DND-41 (cell line): ENCODE measurements at regions not wholly inside any gene's neighbourhood (a gene's known extent, or its start where the extent isn't known, plus 50 kb on each side); places are given as distances from the start of the nearest gene placed in this dataset.

Source experiments
- ATAC-seq: fragments of 200-7000 bp; cut with Tn5 transposase; 3 replicates; pipeline ENCODE4 v1.9.1; 2021; ENCODE audit warnings: low read depth; ENCODE audit not compliant: insufficient read depth
- DNase-seq: peaks from one replicate; pipeline ENCODE4 v3.0.0-alpha.2; 2020
- H2AFZ ChIP-seq: 2 replicates; pipeline ENCODE4 v1.6.0; 2012; ENCODE audit warnings: low read depth, low read length
- H3K27ac ChIP-seq: 2 replicates; pipeline ENCODE4 v1.5.1; 2012; ENCODE audit warnings: low read length, inconsistent platforms
- H3K27me3 ChIP-seq: fragments of 200-600 bp; sonication (generic); 2 replicates; pipeline ENCODE4 v1.6.0; 2012; ENCODE audit warnings: low read length, mild to moderate bottlenecking, inconsistent platforms; ENCODE audit not compliant: insufficient read depth, poor library complexity
- H3K36me3 ChIP-seq: 2 replicates; pipeline ENCODE4 v1.5.1; 2012; ENCODE audit warnings: low read length, inconsistent platforms; ENCODE audit not compliant: insufficient read depth
- H3K4me1 ChIP-seq: 2 replicates; pipeline ENCODE4 v1.5.1; 2012; ENCODE audit warnings: mild to moderate bottlenecking, low read length; ENCODE audit not compliant: insufficient read depth
- H3K4me2 ChIP-seq: 2 replicates; pipeline ENCODE4 v1.6.0; 2012; ENCODE audit warnings: mild to moderate bottlenecking, moderate library complexity, low read length, inconsistent platforms; ENCODE audit not compliant: insufficient read depth
- H3K4me3 ChIP-seq, 2 experiments: fragments of 200-600 bp in 1 of 2; shearing (Covaris generic) in 1 of 2; 2 replicates each; pipeline ENCODE4 v1.5.1; 2012 to 2016; ENCODE audit warnings: inconsistent platforms in 2 of 2, low read length in 2 of 2, mild to moderate bottlenecking in 2 of 2, low read depth in 1 of 2, moderate library complexity in 1 of 2
- H3K79me2 ChIP-seq: 2 replicates; pipeline ENCODE4 v1.6.0; 2012; ENCODE audit warnings: low read length, inconsistent platforms; ENCODE audit not compliant: insufficient read depth
- H3K9ac ChIP-seq: 2 replicates; pipeline ENCODE4 v1.6.0; 2012; ENCODE audit warnings: low read depth, mild to moderate bottlenecking, inconsistent platforms, low read length, moderate library complexity
- H3K9me3 ChIP-seq: 2 replicates; pipeline ENCODE4 v1.5.1; 2012; ENCODE audit warnings: low read length, moderate library complexity, mild to moderate bottlenecking, inconsistent platforms; ENCODE audit not compliant: insufficient read depth, severe bottlenecking
- H4K20me1 ChIP-seq: 2 replicates; pipeline ENCODE4 v1.6.0; 2012; ENCODE audit warnings: low read length; ENCODE audit not compliant: insufficient read depth
- EZH2 ChIP-seq: IDR thresholded peaks from 3 replicates; pipeline ENCODE4 v1.6.1; 2012; ENCODE audit warnings: borderline replicate concordance, low read depth, mild to moderate bottlenecking, moderate library complexity, low read length, inconsistent platforms; ENCODE audit not compliant: severe bottlenecking
- TF ChIP-seq, protein P1 (sequence below): IDR thresholded peaks from 2 replicates; pipeline ENCODE4 v1.5.1; 2012; ENCODE audit warnings: borderline replicate concordance, low read length, moderate library complexity, mild to moderate bottlenecking; ENCODE audit not compliant: poor library complexity, severe bottlenecking; ENCODE audit errors: extremely low read depth

DNA sequence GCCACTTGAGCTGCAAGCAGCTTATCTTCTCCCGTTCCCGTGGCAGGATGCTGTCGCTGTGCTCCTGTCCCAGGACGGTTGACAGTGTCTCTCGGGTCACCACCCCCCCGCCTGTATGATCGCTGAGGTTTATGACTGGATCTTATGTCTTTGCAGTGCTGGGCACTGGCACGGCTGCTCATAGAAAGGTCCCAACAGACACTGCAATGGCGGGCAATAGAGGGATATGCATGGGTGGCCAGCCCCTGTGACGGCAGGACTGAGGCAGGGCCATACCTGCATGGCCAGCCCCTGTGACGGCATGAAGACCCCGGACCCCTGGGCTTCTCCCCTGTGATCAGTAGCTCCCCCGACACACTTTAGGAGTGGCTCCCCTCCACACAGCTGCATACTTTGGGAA, 307.2 kb downstream of the TEX29 start:
- H3K4me1 ChIP-seq: no peaks in the 10 kb centered on the region
- H3K27me3 ChIP-seq: peaks cover 12% of the 10 kb centered on the region
- ATAC-seq (no peak), DNase-seq (no peak)
- no peak overlapping the region for H3K27ac ChIP-seq
- TF ChIP-seq, protein P1, sequence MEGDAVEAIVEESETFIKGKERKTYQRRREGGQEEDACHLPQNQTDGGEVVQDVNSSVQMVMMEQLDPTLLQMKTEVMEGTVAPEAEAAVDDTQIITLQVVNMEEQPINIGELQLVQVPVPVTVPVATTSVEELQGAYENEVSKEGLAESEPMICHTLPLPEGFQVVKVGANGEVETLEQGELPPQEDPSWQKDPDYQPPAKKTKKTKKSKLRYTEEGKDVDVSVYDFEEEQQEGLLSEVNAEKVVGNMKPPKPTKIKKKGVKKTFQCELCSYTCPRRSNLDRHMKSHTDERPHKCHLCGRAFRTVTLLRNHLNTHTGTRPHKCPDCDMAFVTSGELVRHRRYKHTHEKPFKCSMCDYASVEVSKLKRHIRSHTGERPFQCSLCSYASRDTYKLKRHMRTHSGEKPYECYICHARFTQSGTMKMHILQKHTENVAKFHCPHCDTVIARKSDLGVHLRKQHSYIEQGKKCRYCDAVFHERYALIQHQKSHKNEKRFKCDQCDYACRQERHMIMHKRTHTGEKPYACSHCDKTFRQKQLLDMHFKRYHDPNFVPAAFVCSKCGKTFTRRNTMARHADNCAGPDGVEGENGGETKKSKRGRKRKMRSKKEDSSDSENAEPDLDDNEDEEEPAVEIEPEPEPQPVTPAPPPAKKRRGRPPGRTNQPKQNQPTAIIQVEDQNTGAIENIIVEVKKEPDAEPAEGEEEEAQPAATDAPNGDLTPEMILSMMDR: no peak
- TF ChIP-seq EZH2: no peak
- no peak overlapping the region for H3K4me3 ChIP-seq
- H2AFZ ChIP-seq: no peak overlapping the region
- H3K36me3 ChIP-seq: no peaks in the 10 kb centered on the region
- H3K79me2 ChIP-seq: no peaks in the 10 kb centered on the region
- no peaks in the 10 kb centered on the region for H3K9me3 ChIP-seq
- no peak overlapping the region for H3K4me2 ChIP-seq
- H4K20me1 ChIP-seq: no peaks in the 10 kb centered on the region
- H3K9ac ChIP-seq: no peak overlapping the region

DNA sequence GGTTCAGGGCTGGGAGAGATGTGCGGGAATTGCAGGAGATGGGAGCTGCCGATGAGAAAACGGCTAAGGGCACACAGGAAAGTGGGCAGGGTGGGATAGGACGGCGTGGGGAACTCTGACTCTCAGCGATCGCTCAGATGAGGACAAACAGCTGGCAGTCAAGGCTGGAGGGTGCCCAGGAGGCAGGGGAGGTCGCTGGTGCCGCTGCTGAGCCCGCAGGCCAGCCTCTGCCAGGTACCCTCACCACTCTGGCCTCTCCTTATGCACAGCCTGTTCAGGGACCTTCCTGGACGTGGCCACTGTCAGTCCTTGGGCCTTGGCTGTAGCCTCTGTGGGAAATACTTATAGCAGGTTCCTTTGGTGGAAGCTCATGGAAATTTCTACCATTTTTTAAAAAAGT, 308.6 kb downstream of the TEX29 start:
- H3K4me2 ChIP-seq: no peak overlapping the region
- TF ChIP-seq, protein P1: no peak
- no peak for TF ChIP-seq EZH2

DNA sequence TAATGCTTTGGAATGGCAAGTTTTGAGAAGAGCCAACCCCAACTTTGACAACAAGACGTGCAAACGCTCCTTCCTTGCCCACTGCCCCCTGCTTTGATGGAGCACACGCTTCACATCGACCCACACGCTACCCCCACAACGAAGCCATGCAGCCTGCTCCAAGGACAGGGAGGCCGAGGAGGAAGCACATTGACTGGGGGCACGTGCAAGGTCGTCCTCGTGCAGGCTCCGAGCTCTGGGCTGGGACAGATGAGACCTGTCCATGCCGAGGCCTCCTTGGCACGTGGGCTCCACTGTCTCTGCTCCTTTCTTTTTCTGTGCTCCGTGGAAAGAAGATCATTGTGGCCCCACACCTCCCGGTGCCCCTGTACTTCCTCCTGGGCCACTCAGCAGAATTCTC, 309.0 kb downstream of the TEX29 start:
- Histone ChIP-seq H3K79me2 (no peaks in the 10 kb centered on the region), H3K36me3 (no peaks in the 10 kb centered on the region), H3K4me2 (no peak overlapping the region), H3K27me3 (peaks cover 14% of the 10 kb centered on the region), H4K20me1 (no peaks in the 10 kb centered on the region), H3K4me3 (no peak overlapping the region), H3K9me3 (no peaks in the 10 kb centered on the region), H3K27ac (no peak overlapping the region), H3K9ac (no peak overlapping the region), H2AFZ (no peak overlapping the region), H3K4me1 (no peaks in the 10 kb centered on the region)
- TF ChIP-seq, protein P1: no peak
- no peak for TF ChIP-seq EZH2
- no peak for ATAC-seq
- DNase-seq: no peak

More for the DNA sequence above, 308.6 kb downstream of the TEX29 start:
- Histone ChIP-seq H3K9me3 (no peaks in the 10 kb centered on the region), H3K36me3 (no peaks in the 10 kb centered on the region), H3K4me3 (no peak overlapping the region), H2AFZ (no peak overlapping the region), H3K27me3 (peaks cover 14% of the 10 kb centered on the region), H3K9ac (no peak overlapping the region), H3K27ac (no peak overlapping the region), H3K79me2 (no peaks in the 10 kb centered on the region), H4K20me1 (no peaks in the 10 kb centered on the region), H3K4me1 (no peaks in the 10 kb centered on the region)
- DNase-seq: no peak
- no peak for ATAC-seq

DNA sequence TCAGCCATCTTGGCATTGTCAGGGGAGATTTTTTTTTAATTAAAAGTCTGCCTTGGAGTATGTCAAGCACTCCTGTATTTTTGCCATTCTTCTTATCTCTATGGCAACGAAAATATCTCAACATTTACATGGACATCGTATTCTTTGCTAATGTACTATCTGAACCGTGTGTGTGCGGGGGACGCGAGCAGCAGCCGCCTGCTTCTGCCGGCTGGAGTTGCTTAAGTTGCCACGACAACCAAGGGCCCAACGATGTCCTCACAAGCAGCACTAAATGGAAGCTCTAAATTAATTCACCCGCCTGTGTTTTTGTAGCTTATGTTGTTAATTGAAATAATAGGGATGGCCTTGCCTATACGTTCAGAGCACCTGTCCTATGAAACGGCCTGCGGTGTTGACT, 309.5 kb downstream of the TEX29 start:
- Histone ChIP-seq H2AFZ (no peak overlapping the region), H3K27ac (no peak overlapping the region), H3K9ac (no peak overlapping the region), H3K27me3 (peaks cover 12% of the 10 kb centered on the region), H3K4me3 (no peak overlapping the region), H3K4me1 (no peaks in the 10 kb centered on the region), H3K9me3 (no peaks in the 10 kb centered on the region), H3K4me2 (no peak overlapping the region), H4K20me1 (no peaks in the 10 kb centered on the region), H3K36me3 (no peaks in the 10 kb centered on the region), H3K79me2 (no peaks in the 10 kb centered on the region)
- TF ChIP-seq, protein P1: no peak
- TF ChIP-seq EZH2: no peak
- ATAC-seq: no peak
- DNase-seq: no peak
